IMR-90 (cell line): ENCODE measurements at regions not wholly inside any gene's neighbourhood (a gene's known extent, or its start where the extent isn't known, plus 50 kb on each side); places are given as distances from the start of the nearest gene placed in this dataset.

Experiments used
- ATAC-seq: fragments of 200-7000 bp; cut with Tn5 transposase; 2 replicates; pipeline ENCODE4 v1.9.1; 2020; ENCODE audit warnings: low read depth, mild to moderate bottlenecking, moderate library complexity
- BruUV-seq: library from RNA; stranded (reverse); fragments of 400-500 nt; replicated peaks from 2 replicates; lab custom pipeline; 2021; lab: Mats Ljungman, UMichigan
- CTCF ChIA-PET: fragments of 300-600 bp; formaldehyde crosslinking; extraction: SDS; loops from one replicate; lab custom pipeline; 2021; ENCODE audit warnings: antibody characterized with exemption; lab: Yijun Ruan, JAX
- POLR2A ChIA-PET: fragments of 300-600 bp; sonication (Branson Sonifier 250); formaldehyde crosslinking; loops from one replicate; lab custom pipeline; 2022; ENCODE audit warnings: antibody characterized with exemption; ENCODE audit not compliant: unreplicated experiment; lab: Charles Lee
- DNase-seq: peaks from one replicate; pipeline ENCODE4 v3.0.0; 2013
- H2AFZ ChIP-seq: replicated peaks from 2 replicates; pipeline ENCODE3; 2013; ENCODE audit warnings: low read length, mild to moderate bottlenecking; ENCODE audit not compliant: poor library complexity
- H2AK5ac ChIP-seq: 2 replicates; pipeline ENCODE4 v1.6.1; 2013; ENCODE audit warnings: low read depth, low read length, inconsistent platforms
- H2AK9ac ChIP-seq: replicated peaks from 2 replicates; pipeline ENCODE3; 2013; ENCODE audit warnings: mild to moderate bottlenecking, low read depth, low read length, moderate library complexity; ENCODE audit not compliant: poor library complexity
- H2BK120ac ChIP-seq: 2 replicates; pipeline ENCODE4 v1.6.1; 2013; ENCODE audit warnings: low read depth, low read length, inconsistent platforms
- H2BK15ac ChIP-seq: 3 replicates; pipeline ENCODE4 v1.6.1; 2013; ENCODE audit warnings: low read depth, low read length, inconsistent platforms
- H2BK20ac ChIP-seq: 2 replicates; pipeline ENCODE4 v1.6.1; 2013; ENCODE audit warnings: low read depth, mild to moderate bottlenecking, inconsistent platforms, low read length, moderate library complexity
- H2BK5ac ChIP-seq: 2 replicates; pipeline ENCODE4 v1.6.1; 2013; ENCODE audit warnings: mild to moderate bottlenecking, low read depth, low read length, inconsistent platforms; ENCODE audit not compliant: poor library complexity, severe bottlenecking
- H3K14ac ChIP-seq: replicated peaks from 2 replicates; pipeline ENCODE4 v1.6.1; 2013; ENCODE audit warnings: low read depth, low read length, inconsistent platforms
- H3K18ac ChIP-seq: 2 replicates; pipeline ENCODE4 v1.6.1; 2013; ENCODE audit warnings: low read depth, low read length, control low read depth
- H3K23ac ChIP-seq: 2 replicates; pipeline ENCODE4 v1.6.1; 2013; ENCODE audit warnings: low read depth, low read length, inconsistent platforms
- H3K27ac ChIP-seq: 2 replicates; pipeline ENCODE4 v1.5.1; 2013; ENCODE audit warnings: mild to moderate bottlenecking, control low read depth, low read length; ENCODE audit not compliant: insufficient read depth
- H3K27me3 ChIP-seq: 2 replicates; pipeline ENCODE4 v1.6.1; 2013; ENCODE audit warnings: low read length; ENCODE audit not compliant: control insufficient read depth, insufficient read depth
- H3K36me3 ChIP-seq: 2 replicates; pipeline ENCODE4 v1.6.1; 2013; ENCODE audit warnings: low read length, mixed read lengths; ENCODE audit not compliant: control insufficient read depth, insufficient read depth
- H3K4ac ChIP-seq: 2 replicates; pipeline ENCODE4 v1.6.1; 2013; ENCODE audit warnings: low read depth, low read length, inconsistent platforms
- H3K4me1 ChIP-seq: 2 replicates; pipeline ENCODE4 v1.6.1; 2013; ENCODE audit warnings: low read length, mixed read lengths; ENCODE audit not compliant: control insufficient read depth, insufficient read depth
- H3K4me2 ChIP-seq: 2 replicates; pipeline ENCODE4 v1.6.1; 2013; ENCODE audit warnings: low read depth, mild to moderate bottlenecking, control low read depth, low read length, moderate library complexity
- H3K4me3 ChIP-seq: 2 replicates; pipeline ENCODE4 v1.5.1; 2013; ENCODE audit warnings: low read depth, mild to moderate bottlenecking, control low read depth, low read length, moderate library complexity; ENCODE audit not compliant: insufficient read depth
- H3K56ac ChIP-seq: 2 replicates; pipeline ENCODE4 v1.6.1; 2013; ENCODE audit warnings: low read length, inconsistent platforms; ENCODE audit not compliant: insufficient read depth; ENCODE audit errors: extremely low read depth
- H3K79me1 ChIP-seq, 2 experiments: 2 replicates each; pipeline ENCODE4 v1.6.1; 2013; ENCODE audit warnings: low read length in 2 of 2, inconsistent platforms in 1 of 2, low read depth in 1 of 2
- H3K9ac ChIP-seq: 2 replicates; pipeline ENCODE4 v1.6.1; 2013; ENCODE audit warnings: low read depth, low read length, control low read depth
- H3K9me1 ChIP-seq: 2 replicates; pipeline ENCODE4 v1.6.1; 2013; ENCODE audit warnings: low read length, inconsistent platforms; ENCODE audit not compliant: insufficient read depth
- H3K9me3 ChIP-seq: 2 replicates; pipeline ENCODE4 v1.6.1; 2013; ENCODE audit warnings: low read length; ENCODE audit not compliant: control insufficient read depth, insufficient read depth
- H4K20me1 ChIP-seq: 2 replicates; pipeline ENCODE4 v1.6.1; 2013; ENCODE audit warnings: low read length, inconsistent platforms; ENCODE audit not compliant: insufficient read depth
- H4K5ac ChIP-seq: 2 replicates; pipeline ENCODE4 v1.6.1; 2013; ENCODE audit warnings: mild to moderate bottlenecking, low read depth, low read length, control low read depth
- H4K8ac ChIP-seq, 2 experiments: 2 replicates each; pipeline ENCODE4 v1.6.1; 2013; ENCODE audit warnings: low read depth in 2 of 2, low read length in 2 of 2, control low read depth in 1 of 2, inconsistent platforms in 1 of 2
- H4K91ac ChIP-seq: 2 replicates; pipeline ENCODE4 v1.6.1; 2013; ENCODE audit warnings: low read depth, low read length, inconsistent platforms; ENCODE audit not compliant: insufficient read depth
- MAZ ChIP-seq: IDR thresholded peaks from 2 replicates; pipeline ENCODE4 v1.6.1; 2012; ENCODE audit warnings: low read depth, mild to moderate bottlenecking, low read length, improper control_type of control experiment, moderate library complexity, borderline replicate concordance
- WGBS, 2 experiments: methylation state at CpG; one replicate each; pipeline versions ENCODE4 v1.1.5 to v1.1.7; 2013; ENCODE audit warnings: missing lambda C conversion rate in 2 of 2; ENCODE audit not compliant: insufficient read length in 1 of 2; ENCODE audit errors: extremely low coverage in 2 of 2; 5-methylcytosine and 5-hydroxymethylcytosine counted together
- dilution Hi-C: fragments of 300-500 bp; cut with HindIII; formaldehyde crosslinking; loops from one replicate; pipeline ENCODE4 v1.14.3; 2018; ENCODE audit warnings: low sequenced_read_pairs; ENCODE audit not compliant: unreplicated experiment
- in situ Hi-C: fragments of 300-500 bp; cut with MboI; formaldehyde crosslinking; loops from 3 replicates; pipeline ENCODE4 v1.14.3; 2019; ENCODE audit warnings: low sequenced_read_pairs, inconsistent platforms, mixed read lengths
- intact Hi-C: fragments of 100-400 bp; cut with micrococcal nuclease; formaldehyde crosslinking; loops from 2 replicates; pipeline ENCODE4 v1.10.0; 2022

DNA sequence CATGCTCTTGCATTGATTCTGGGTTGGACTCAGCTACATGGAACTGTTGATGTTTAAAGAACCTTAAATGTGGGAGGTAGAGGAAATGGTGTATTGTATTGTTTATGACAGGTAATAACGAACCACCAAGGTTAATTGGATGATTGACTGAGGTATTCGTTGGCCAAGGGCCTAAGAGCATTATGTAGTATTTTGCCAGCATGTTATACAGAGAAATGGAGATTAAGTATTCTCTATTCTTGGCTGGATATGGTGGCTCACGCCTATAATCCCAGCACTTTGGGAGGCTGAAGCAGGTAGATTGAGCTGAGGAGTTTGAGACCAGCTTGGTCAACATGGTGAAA, 59.0 kb upstream of the CDK20 start:
- no peak overlapping the region for H2BK5ac ChIP-seq
- no peak for TF ChIP-seq MAZ
- no peak overlapping the region for H3K18ac ChIP-seq
- in situ Hi-C loops: loop anchor here (25.0 kb wide), 1 partner anchor 346 kb away; no protein-coding TSS in a partner anchor
- H4K20me1 ChIP-seq: no peaks in the 10 kb centered on the region
- ChIA-PET POLR2A (interaction anchor here (1.2 kb wide), 1 partner anchor 21 kb away, joined by 3 read pairs; no protein-coding TSS in a partner anchor), CTCF (no interaction called here)
- intact Hi-C loops: no loop called here
- WGBS, 2 experiments: 50% methylated on average over 2 of the region's 3 CpGs; no CpG with 5 or more reads in 1 of the 2 experiments
- dilution Hi-C loops: no loop called here
- no peak overlapping the region for H3K4ac ChIP-seq
- H2AK9ac ChIP-seq: no peak overlapping the region
- H3K23ac ChIP-seq: no peak overlapping the region
- H3K36me3 ChIP-seq: no peaks in the 10 kb centered on the region
- no peaks in the 10 kb centered on the region for H3K4me1 ChIP-seq
- no peak overlapping the region for H3K9ac ChIP-seq
- H2AK5ac ChIP-seq: no peak overlapping the region
- H3K27ac ChIP-seq: no peak overlapping the region
- no peak overlapping the region for H2AFZ ChIP-seq
- H4K5ac ChIP-seq: no peak overlapping the region
- H2BK15ac ChIP-seq: no peak overlapping the region
- no peaks in the 10 kb centered on the region for H3K9me1 ChIP-seq
- H2BK120ac ChIP-seq: no peak overlapping the region
- ATAC-seq (no peak), DNase-seq (no peak)
- H3K4me3 ChIP-seq: no peak overlapping the region
- H2BK20ac ChIP-seq: no peak overlapping the region
- no peaks in the 10 kb centered on the region for H3K27me3 ChIP-seq
- H4K8ac ChIP-seq: no peak overlapping the region
- H3K14ac ChIP-seq: no peak overlapping the region
- H3K56ac ChIP-seq: no peak overlapping the region
- H3K79me1 ChIP-seq: no peaks in the 10 kb centered on the region
- peaks cover 11% of the 10 kb centered on the region for H3K9me3 ChIP-seq
- no peak overlapping the region for H4K91ac ChIP-seq
- no TSS peak for BruUV-seq
- H3K4me2 ChIP-seq: no peak overlapping the region
